Fibroblast of lung (primary cell): ENCODE measurements at regions not wholly inside any gene's neighbourhood (a gene's known extent, or its start where the extent isn't known, plus 50 kb on each side); places are given as distances from the start of the nearest gene placed in this dataset.

Experiments
- EZH2 ChIP-seq: IDR thresholded peaks from 2 replicates; pipeline ENCODE4 v1.5.1; 2012; ENCODE audit warnings: low read length, control low read depth, mild to moderate bottlenecking; ENCODE audit errors: missing control alignments
- TF ChIP-seq, protein P1 (sequence below), 2 donors: IDR thresholded peaks in 1 of 2; conservative IDR thresholded peaks in 1 of 2; 1 replicate in 1 of 2; 2 replicates in 1 of 2; pipeline ENCODE4 v1.5.1; 2011 to 2012; ENCODE audit warnings: low read length in 2 of 2, control low read depth in 1 of 2, inconsistent platforms in 1 of 2, low read depth in 1 of 2, mild to moderate bottlenecking in 1 of 2

DNA sequence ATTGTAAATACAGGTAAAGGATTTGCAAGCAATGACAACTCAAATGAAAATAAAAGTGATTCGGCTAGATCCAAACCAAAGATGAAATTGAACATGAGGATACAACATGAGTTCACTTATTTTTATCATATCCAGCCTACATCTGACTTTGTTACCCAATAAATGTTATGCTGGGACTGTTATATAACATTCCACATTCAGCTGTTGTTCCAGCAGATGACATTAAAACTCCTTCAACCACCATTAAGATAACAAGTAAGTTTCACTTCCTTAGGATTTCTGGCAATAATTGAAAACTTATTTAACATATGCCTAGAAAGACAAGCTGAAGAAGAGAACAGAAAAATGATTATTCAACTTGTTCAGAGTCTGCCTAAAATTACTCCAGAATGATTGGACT, 729.4 kb downstream of the CDH11 start:
- TF ChIP-seq, protein P1, sequence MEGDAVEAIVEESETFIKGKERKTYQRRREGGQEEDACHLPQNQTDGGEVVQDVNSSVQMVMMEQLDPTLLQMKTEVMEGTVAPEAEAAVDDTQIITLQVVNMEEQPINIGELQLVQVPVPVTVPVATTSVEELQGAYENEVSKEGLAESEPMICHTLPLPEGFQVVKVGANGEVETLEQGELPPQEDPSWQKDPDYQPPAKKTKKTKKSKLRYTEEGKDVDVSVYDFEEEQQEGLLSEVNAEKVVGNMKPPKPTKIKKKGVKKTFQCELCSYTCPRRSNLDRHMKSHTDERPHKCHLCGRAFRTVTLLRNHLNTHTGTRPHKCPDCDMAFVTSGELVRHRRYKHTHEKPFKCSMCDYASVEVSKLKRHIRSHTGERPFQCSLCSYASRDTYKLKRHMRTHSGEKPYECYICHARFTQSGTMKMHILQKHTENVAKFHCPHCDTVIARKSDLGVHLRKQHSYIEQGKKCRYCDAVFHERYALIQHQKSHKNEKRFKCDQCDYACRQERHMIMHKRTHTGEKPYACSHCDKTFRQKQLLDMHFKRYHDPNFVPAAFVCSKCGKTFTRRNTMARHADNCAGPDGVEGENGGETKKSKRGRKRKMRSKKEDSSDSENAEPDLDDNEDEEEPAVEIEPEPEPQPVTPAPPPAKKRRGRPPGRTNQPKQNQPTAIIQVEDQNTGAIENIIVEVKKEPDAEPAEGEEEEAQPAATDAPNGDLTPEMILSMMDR (conservative IDR thresholded peaks at IDR 0.05 in 1 of 2, IDR thresholded peaks at IDR 0.05 in 1 of 2; ENCODE audit: low read depth in 1 of 2, low read length in 2 of 2), result no peak
- TF ChIP-seq EZH2, result no peak
